Hematopoietic multipotent progenitor cell treated with erythropoietin and hydrocortisone succinate and interleukin-3 and kit ligand, for 15 days (in vitro differentiated cells): ENCODE measurements at regions not wholly inside any gene's neighbourhood (a gene's known extent, or its start where the extent isn't known, plus 50 kb on each side); places are given as distances from the start of the nearest gene placed in this dataset.
"Not testable (repeated sequence)": the region's sequence is repeated elsewhere in the genome, so short reads cannot be mapped to it uniquely, and the experiment has no call there.

Source experiments
- DNase-seq: peaks from one replicate; pipeline ENCODE4 v3.0.0-alpha.2; 2015; ENCODE audit warnings: low spot score

DNA sequence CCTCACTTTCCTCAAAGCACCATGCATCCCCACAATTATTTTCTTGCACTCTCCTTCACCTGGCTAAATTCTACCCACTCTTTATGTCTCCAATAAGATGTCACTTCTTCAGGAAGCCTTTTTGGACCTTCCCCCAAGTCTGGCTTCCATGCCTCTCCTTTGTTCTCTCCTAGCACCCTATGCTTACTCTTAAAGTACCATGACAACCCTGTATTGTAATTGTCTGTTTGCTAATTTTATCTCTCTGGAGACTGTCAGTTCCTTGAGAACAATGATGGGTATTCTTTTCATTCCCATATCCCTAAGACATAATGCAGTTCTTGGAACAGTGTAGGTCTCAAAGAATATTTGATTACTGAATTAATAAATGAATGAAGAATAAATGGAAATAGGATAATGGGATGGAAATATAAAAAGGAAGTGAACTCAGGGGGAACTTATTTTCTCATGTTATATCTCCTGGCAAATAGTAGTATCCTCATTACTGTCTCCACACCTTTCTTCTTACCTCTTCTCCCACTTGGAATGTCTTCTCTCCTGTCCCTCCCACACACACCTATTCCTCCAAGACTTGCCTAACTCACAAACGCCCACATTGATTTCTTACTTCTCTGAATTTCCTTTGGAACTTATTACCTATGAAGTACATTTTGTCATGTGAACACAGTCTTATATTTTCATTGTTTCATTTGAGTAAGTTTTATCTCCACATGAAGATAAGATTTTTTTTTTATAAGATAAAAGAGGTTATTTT is 499.1 kb downstream of the NFIB start:
- DNase-seq: no peak

DNA sequence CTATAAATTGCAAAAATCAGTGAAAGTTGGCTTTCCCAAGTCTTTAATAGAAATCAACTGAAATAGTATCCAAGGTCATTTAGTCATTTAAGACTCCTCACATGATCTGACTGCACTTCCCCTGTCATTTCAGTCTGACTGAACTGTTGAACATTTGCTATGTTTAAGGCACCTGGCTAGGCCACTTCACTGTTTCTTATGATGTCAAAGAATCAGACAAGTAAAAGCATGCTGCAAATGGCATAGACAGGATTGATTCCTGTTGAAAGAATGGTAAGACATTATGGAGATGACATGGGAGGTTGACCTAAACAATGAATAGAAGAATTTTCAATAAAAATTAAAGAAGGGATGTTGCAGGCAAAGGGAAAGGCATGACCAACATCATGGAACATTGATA is 502.1 kb downstream of the NFIB start:
- no peak for DNase-seq

DNA sequence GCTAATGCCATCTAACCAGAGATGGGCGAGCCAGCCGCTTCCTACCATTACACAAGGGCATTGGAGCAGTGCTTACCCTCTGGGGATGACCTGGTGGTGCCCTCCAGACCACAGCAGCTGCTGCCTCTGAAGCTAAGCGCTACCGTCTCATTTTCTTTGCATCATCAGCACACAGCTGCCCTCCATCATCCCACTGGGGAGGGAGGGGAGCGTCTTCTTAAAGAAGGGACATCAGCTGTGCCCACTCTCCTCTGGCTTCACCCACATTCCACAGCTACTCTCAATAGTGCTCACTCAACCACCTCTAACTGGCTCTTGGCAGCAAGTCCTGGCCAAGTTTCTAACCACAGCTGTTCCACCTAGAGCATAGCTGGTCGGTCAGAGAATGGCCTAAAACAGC is 503.4 kb downstream of the NFIB start:
- DNase-seq: no peak

DNA sequence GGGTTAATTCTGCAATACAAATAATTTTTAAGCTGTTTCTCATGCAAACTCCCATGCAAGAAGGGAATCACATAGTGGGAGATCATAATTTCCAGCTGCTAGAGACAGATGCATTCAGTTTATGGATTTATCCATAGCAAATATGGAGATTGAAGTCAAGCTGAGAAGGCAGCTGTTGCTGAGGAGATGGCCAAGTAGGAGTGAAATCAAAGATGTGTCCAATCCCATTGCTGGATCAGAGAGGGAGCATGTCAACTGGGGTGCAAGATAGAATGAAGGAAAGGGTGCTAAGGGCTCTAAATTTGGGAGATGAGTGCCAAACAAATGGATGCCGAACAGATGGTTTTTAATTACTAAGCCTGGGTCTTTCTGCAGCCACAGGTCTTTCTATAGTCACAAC is 504.5 kb downstream of the NFIB start:
- no peak for DNase-seq

DNA sequence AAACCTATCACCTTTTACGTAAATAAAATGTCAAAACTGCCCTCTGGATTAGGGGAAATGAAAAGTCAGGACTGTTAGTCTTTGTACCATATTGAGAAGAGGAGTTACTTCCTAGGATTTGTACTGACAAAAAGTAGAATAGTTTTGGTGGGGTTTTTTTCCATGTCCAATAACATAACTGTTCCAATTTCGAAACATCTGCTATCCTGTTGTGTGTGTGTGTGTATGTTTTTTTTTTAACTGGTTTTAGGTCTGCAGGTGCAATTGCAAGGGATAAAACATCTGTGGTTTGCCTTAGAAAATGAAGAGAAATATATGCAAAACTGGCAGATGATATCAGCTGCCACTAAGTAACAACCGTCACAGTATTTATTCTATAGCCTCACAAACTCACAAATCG is 506.8 kb downstream of the NFIB start:
- DNase-seq: no peak

DNA sequence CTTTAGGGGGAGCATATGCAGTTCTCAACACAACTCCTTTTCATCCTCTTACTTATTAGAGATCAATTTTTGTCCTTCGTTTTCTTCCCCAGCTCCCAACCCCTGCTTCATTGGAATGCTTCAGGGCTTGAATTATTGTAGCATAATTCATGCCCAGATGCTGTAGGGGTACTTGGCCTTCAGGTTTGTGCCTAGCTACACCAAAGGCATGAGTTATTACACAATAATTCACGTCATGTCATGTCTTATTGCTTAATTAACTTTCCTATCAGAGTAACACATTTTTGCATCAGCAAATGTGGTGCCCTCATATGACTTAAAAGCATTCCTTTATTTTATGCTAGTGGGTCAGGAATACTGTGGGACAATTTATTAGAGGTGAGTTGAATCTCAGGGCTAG is 507.2 kb downstream of the NFIB start:
- no peak for DNase-seq

DNA sequence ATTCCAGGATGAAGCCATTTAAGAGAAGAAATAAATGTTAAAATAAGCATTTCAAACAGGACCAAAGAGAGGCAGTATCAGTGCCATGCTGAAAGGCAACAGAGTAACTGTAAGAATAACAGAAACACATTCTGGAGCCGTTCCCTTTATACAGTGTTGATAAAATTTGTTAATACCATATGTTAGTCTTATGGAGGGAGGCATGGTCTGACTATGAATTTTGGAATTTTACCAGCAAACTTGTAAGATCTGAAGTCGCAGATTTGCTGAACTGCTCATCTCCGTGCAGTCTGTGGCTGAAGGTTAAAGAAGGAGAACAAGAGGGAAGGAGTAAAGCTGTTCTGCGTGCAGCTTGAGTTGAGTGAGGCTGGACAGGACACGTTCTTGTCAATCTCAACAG is 508.4 kb downstream of the NFIB start:
- no peak for DNase-seq

DNA sequence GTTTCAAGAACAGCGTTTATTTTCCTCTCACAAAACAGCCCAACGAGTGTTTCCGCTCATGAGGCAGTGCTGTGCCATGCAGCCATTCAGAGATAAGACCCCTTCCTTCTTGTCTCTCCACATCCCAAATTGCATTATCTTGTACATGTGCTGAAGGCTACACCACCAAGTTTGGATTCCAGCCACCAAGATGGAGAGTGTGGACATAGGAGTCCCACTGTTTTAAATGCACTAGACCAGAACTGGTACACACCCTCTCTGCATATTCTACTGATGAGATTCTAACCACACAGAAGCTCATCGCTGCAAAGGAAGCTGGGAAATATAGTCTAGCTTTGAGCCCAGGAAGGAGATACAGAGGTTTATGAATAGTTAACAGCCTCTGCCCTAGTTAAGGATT is 509.4 kb downstream of the NFIB start:
- no peak for DNase-seq

DNA sequence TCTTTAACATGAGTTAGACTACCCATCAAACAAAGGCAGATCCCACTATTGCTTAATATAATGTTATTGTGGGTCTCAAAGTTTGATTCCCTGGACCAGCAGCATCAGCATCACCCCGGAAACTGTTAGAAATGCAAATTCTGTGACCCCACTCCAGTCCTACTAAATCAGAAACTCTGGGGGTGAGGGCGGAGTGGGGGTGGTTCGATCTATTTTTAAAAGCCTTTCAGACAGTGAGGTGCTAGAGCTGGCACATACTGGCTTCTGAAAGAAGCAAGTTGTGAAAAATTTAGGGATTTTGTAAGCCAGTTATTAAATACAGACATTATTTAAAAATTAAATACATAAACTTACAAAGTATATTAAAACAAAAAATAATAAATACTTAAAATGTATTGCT is 513.2 kb downstream of the NFIB start:
- no peak for DNase-seq

DNA sequence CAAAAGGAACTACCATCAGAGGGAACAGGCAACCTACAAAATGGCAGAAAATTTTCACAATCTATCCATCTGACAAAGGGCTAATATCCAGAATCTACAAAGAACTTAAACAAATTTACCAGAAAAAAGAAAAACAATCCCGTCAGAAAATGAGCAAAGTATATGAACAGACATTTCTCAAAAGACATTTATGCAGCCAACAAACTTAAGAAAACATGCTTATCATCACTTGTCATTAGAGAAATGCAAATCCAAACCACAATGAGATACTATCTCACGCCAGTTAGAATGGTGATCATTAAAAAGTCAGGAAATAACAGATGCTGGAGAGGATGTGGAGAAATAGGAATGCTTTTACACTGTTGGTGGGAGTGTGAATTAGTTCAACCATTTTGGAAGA is 516.2 kb downstream of the NFIB start:
- not testable (repeated sequence) for DNase-seq

DNA sequence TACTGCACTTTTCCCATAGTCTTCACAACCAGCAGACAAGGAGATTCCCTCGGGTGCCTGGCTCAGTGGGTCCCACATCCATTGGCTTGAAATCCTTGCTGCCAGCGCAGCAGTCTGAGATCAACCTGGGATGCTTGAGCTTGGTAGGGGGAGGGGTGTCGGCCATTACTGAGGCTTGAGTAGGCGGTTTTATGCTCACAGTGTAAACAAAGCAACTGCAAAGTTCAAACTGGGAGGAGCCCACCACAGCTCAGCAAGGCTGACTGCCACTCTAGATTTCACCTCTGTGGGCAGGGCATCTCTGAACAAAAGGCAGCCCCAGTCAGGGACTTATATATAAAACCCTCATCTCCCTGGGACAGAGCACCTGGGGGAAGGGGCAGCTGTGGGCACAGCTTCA is 512.3 kb upstream of the MPDZ start:
- DNase-seq: no peak

DNA sequence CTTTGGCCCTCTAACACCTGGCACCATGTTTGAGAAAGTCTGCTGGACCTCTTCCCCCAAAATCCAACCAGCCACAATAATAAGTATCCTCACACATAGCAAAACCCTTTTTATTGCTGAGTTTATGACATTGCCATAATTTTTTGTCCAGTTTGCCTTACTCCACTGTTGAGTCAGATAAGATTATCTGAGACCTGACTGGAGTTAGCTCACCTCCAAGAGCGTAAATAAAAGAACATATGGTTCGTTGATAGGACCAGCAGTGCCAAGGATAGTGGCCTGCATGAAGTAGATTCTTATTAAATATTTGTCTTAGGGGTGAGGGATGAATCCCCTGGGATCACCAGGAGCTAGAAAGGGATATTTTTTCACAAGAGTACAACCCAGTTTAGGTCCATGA is 510.6 kb upstream of the MPDZ start:
- no peak for DNase-seq

DNA sequence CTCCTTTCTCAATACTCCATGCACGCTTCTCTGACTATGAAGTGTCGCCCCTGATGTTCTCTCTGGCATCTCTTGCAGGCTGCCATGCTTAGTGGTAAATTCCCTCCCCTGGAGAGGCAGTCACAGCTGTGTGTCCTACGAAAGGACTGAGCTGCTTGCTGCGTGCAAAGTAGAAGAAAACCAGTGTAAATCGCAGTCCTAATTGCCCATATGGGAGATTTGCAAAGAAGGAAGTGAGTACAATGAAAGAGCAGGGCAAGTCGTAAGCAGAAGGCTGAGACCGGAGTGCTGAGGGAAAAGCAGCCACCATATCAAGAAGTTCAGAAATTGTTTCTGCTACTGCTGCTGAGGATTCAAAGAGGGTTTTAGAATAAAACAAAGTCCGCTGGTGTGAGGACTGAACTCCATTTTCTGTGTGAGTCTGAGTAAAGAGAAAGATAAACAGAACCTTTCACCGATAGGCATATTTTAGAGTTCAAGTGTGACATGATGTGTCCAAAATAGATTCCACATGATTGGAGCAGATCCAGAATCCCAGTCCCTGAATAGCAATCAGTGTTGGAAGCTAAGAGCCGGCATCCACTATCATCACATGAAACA is 507.8 kb upstream of the MPDZ start:
- DNase-seq: no peak

DNA sequence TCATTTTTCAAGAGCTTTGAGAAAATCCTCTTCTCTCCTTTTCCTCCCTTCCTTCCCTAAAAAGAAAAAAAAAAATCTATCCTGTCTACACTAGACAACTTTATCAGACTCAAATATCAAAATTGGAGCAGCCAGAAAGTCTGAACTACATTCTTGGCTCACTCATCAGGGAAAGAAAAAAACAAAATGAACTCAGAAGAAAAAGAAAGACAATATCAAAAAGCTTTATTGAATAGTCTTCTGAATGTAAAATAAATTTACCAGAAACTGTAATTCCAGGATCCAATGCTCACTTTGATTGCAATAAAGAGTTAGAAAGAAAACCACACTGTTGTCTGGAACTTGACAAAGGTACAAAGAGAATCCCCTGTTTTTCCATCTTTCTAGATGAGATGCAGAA is 507.2 kb upstream of the MPDZ start:
- no peak for DNase-seq

DNA sequence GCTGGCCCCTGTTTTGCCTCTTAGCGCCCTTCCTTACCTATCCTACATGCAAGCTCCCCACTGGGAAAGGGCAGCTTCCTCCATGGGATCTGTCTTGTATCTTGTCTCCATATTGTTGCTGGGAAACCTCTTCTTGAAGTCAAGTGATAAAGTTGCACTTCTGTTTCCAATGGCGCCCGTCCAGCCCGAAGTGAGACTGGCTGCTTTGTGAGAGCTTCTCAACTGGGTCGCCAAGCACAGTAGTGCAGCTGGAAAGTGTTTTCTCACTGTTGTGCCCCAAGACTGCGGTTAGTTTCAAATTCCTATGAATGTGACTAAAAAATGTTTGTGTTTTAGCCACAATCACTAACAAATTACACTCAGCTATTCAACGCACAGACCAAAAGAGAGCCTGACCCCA is 506.6 kb upstream of the MPDZ start:
- no peak for DNase-seq

DNA sequence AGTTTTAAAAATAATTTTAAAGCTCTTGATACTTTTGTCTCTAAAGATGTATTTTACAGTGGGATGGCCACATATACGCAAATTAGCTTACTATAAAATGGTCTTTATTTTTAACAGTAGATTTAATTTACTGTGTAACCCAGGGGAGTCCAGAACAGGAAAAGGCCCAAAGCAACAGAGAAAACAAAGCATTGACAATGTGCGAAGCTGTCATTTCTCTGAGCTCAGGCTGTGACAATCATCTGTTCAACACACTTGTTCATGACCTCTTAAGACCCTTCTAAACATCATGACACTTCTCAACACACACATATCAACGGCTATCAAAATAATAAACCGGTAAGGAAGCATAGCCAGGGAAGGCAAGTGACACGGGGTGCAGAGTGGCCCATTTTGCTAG is 499.6 kb upstream of the MPDZ start:
- no peak for DNase-seq

DNA sequence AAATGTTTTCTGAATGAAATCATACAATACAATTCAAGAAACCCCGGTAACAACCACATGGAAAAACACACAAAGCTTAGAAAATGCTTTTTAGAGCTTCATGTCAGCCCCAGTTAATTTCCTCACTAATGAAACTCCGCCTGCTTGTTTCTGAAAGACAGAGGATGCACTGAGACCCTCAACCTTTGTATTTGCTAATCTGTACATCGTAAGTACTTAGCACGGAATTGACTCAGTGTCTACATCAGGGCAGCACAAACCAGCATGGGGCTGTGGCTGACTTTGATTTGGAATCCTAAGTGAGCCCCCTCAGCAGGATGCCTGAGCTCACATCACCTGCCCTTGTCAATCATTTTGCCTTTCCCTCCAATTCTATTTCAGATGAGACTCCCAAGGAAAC is 499.1 kb upstream of the MPDZ start:
- DNase-seq: no peak

DNA sequence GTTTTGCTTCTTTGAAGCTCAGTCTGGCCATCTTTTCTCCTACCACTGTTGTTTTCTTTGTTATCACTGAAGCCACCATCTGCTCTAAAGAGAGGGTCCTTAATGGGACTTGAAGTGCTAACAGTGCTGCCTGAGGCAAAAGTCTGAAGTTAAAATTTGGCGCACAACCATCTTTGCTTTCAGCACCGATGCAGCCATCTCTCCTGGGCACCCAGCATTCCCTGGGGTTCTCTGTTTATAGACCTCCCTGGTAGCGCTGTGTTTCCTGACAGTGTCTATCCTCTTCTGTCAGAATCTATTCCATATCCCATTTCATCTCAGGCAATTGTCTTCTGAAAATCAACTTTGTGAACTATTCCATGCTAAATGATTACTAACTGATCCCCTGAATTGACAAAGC is 491.5 kb upstream of the MPDZ start:
- no peak for DNase-seq

DNA sequence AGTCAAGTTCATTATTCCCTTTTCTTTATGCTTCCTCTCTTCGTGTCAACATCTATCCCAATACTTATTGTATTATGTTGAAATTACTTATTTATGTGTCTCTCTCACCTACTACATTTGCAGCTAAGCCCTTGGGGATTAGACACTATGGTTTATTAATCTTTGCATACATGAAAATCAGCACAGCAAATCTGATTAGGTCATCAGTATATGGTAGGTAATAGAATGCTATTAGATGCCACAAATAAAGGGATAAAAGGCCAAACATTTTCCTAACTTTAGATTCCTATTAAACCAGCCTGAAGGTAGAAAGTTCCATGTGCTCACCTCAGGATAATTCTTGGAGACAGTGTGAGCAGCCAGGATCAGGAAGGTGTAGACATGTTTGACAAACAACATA is 490.1 kb upstream of the MPDZ start:
- no peak for DNase-seq

DNA sequence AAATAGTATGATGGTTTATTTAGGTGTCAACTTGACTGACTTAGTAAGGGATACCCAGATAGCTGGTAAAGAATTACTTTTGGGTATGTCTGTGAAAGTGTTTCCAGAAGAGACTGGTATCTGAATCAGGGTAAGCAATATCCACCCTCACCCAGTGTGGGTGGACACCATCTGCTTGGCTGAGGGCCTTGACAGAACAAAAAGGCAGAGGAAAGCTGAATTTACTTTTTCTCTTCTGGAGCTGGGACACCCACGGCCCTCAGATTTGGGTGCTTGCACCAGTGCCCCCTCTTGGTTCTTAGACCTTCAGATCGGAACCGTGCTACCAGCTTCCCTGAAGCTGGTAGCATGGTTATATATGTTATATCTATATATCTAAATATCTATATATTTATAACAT is 489.5 kb upstream of the MPDZ start:
- no peak for DNase-seq

DNA sequence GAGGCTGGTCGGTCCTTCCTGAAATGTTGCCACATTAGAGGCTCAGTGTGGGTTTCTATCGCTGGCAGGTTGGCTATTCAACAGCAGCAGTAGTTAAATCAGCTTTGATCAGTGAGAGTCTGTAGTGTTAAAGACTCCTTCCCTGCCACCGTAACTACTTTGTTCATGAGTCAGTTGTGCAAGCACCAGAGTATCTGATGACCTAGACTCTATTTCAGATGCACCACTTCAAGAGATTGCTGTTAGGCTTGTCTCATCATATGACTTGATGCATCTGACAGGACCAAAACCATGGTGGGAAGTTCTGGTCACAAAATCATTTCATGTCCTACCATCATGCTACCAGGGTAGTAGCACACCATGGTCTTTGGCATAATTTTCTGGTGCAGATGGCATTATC is 482.7 kb upstream of the MPDZ start:
- DNase-seq: no peak

DNA sequence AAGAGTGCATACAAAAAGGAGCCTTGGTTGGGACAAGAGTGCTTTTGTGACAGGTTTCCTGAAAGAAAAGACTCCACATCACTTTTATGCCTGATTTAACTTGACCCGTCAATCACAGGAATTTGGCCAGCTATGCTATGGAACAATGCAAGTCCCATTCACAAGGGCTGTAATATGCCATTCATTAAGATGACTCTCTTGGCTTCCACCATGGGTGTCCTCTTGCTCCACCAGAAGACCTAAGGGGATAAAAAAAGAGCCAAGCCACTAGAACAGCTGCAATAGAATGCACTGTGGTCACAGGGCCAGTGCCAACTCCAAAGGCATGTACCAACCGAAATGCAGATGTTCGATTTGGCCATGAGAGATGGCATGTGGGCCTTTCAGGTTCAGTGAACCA is 480.1 kb upstream of the MPDZ start:
- no peak for DNase-seq

DNA sequence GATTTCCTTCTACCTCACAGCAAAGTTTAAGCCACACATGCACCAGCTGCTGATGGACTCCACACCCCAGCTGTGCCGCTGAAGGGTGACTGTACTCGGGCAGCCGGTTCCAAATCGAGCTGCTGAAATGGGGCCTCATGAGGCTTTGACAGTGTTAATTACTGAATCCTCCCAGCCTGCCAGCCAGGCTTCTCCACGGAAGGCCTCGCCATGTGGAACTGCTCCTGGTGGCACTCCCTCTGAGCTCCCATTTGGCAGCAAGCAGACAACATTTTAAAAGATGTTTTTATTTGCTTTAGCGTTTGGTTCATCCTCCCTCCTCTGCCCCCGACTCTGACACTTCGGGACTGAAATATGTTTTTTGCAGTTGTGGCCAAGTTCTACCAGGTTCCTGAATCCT is 479.4 kb upstream of the MPDZ start:
- no peak for DNase-seq

DNA sequence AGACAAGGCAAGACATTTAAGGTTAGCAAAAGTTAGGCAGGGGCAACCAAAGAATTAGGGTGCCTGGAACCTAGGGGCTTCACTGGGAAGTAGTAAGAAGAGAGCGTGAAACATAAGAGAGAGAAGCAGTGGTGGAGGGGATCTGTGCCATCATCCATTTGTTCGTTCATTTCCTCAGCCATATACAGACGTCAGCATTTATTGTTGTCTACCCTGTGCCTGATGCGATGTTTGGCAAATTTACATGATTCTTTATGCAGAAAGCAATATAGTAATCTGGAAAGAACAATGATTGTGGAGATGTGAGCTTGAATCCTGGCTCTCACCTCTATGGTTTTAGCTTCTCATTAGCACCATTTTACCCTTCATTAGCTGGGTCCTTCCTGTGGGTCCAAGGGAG is 477.5 kb upstream of the MPDZ start:
- DNase-seq: no peak
